ENCODE measurements at regions not wholly inside any gene's neighbourhood (a gene's known extent, or its start where the extent isn't known, plus 50 kb on each side); places are given as distances from the start of the nearest gene placed in this dataset.

DNA sequence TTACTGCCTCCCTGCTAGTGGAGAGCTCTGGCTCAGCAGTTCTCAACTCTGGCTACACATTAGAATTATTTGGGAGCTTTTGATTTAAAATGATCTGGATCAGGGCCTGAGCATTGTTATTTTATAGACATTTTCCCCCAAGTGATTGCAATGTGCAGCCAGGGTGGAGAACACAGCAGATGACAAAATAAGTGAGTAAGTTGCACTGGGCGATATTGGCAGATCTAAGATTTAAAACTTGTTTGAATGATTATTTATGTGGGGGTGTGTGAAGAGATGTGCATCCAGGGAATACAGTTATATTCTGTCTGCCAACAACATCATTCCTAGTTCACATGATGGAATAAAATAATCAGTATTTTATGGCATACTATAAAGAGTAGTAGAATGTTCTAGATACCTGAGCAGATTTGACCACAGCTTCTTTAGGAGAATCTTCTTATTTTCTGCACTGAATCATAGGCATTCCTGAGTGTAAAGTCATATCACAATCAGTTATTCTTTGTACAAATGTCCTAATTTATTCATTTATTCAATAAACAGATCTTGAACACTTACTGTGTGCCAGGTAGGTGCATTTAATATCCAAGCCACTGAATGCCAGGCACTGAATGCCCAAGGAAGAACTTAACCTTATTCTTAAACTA is 123.9 kb downstream of the UCHL1 start:
- ATAC-seq (ENCODE audit: low read depth) (no peak), DNase-seq (no peak)
- Histone ChIP-seq H3K79me2 (ENCODE audit: control insufficient read depth, insufficient read depth, low read length) (no peaks in the 10 kb centered on the region), H3K27me3 (replicated peaks in 1 of 4; ENCODE audit: control extremely low read depth in 1 of 4, control insufficient read depth in 3 of 4, insufficient read depth in 4 of 4, low read length in 3 of 4) (no peaks in the 10 kb centered on the region), H3K27ac (ENCODE audit: low read length in 2 of 2) (no peak overlapping the region), H4K20me1 (ENCODE audit: control insufficient read depth, insufficient read depth, low read length, poor library complexity, severe bottlenecking) (no peaks in the 10 kb centered on the region), H3K4me1 (ENCODE audit: control insufficient read depth in 2 of 2, insufficient read depth in 2 of 2, low read length in 2 of 2) (no peaks in the 10 kb centered on the region), H3K9ac (ENCODE audit: low read length) (no peak overlapping the region), H2AFZ (ENCODE audit: insufficient read depth, low read depth, low read length, poor library complexity, severe bottlenecking) (no peak overlapping the region), H3K4me3 (ENCODE audit: control extremely low read depth in 1 of 5, extremely low read depth in 1 of 5, insufficient read depth in 1 of 5, low read depth in 2 of 5, low read length in 4 of 5) (no peak overlapping the region), H3K36me3 (replicated peaks in 1 of 2; ENCODE audit: control extremely low read depth in 1 of 2, control insufficient read depth in 1 of 2, extremely low read depth in 1 of 2, insufficient read depth in 2 of 2, low read length in 1 of 2) (no peaks in the 10 kb centered on the region), H3K4me2 (replicated peaks; ENCODE audit: low read depth, low read length, poor library complexity, severe bottlenecking) (no peak overlapping the region), H3K9me3 (ENCODE audit: control extremely low read depth in 1 of 3, control insufficient read depth in 2 of 3, insufficient read depth in 1 of 3, low read length in 2 of 3) (peaks cover 0 to under 1% (median 0%) of the 10 kb centered on the region in 3 donors)
- Mint-ChIP-seq H3K4me1 (no peaks in the 10 kb centered on the region), H3K4me3 (no peak overlapping the region), H3K9me3 (ENCODE audit: insufficient read depth) (peaks cover 8% of the 10 kb centered on the region), H3K27ac (no peak overlapping the region), H3K27me3 (no peaks in the 10 kb centered on the region)
- no CpG with 5 or more reads among the region's 1 CpG for WGBS (ENCODE audit: insufficient coverage)
- ChIA-PET POLR2A (no interaction called here), CTCF (no interaction called here)
- no peak for TF ChIP-seq EZH2 (IDR thresholded peaks at IDR 0.05; ENCODE audit: borderline replicate concordance, insufficient read depth, low read depth, low read length, poor library complexity, severe bottlenecking)
- TF ChIP-seq, protein P1, sequence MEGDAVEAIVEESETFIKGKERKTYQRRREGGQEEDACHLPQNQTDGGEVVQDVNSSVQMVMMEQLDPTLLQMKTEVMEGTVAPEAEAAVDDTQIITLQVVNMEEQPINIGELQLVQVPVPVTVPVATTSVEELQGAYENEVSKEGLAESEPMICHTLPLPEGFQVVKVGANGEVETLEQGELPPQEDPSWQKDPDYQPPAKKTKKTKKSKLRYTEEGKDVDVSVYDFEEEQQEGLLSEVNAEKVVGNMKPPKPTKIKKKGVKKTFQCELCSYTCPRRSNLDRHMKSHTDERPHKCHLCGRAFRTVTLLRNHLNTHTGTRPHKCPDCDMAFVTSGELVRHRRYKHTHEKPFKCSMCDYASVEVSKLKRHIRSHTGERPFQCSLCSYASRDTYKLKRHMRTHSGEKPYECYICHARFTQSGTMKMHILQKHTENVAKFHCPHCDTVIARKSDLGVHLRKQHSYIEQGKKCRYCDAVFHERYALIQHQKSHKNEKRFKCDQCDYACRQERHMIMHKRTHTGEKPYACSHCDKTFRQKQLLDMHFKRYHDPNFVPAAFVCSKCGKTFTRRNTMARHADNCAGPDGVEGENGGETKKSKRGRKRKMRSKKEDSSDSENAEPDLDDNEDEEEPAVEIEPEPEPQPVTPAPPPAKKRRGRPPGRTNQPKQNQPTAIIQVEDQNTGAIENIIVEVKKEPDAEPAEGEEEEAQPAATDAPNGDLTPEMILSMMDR (IDR thresholded peaks at IDR 0.05), result no peak
- intact Hi-C loops (cut with micrococcal nuclease), result no loop called here

DNA sequence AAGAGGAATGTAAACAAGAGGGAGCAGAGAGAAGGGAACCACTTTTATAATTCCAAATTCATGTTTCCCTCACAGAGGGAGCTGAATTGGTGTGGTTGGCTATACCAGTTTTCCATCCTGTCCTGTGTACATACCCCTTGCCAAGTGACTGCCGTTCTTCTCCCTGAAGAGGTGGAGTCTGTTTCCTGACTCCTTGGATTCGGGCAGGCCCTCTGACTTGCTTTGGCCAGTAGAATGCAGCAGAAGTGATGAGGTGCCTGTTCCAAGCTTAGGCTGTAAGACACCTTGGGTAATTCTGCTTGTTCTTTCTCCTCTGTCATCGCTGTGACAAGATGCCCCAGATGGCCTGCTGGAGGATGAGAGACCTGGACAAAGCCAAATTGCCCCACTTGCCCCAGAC is 124.7 kb downstream of the UCHL1 start:
- ChIA-PET POLR2A (no interaction called here), CTCF (no interaction called here)
- H4K20me1 ChIP-seq (ENCODE audit: control insufficient read depth, insufficient read depth, low read length, poor library complexity, severe bottlenecking), result no peaks in the 10 kb centered on the region
- TF ChIP-seq, protein P1 (IDR thresholded peaks at IDR 0.05), result no peak
- TF ChIP-seq EZH2 (IDR thresholded peaks at IDR 0.05; ENCODE audit: borderline replicate concordance, insufficient read depth, low read depth, low read length, poor library complexity, severe bottlenecking), result no peak
- no peaks in the 10 kb centered on the region for H3K27me3 ChIP-seq (replicated peaks in 1 of 4; ENCODE audit: control extremely low read depth in 1 of 4, control insufficient read depth in 3 of 4, insufficient read depth in 4 of 4, low read length in 3 of 4)
- H3K4me3 ChIP-seq (ENCODE audit: control extremely low read depth in 1 of 5, extremely low read depth in 1 of 5, insufficient read depth in 1 of 5, low read depth in 2 of 5, low read length in 4 of 5), result no peak overlapping the region
- H3K4me3 Mint-ChIP-seq, result no peak overlapping the region
- intact Hi-C loops (cut with micrococcal nuclease), result no loop called here
- H2AFZ ChIP-seq (ENCODE audit: insufficient read depth, low read depth, low read length, poor library complexity, severe bottlenecking), result no peak overlapping the region
- H3K36me3 ChIP-seq (replicated peaks in 1 of 2; ENCODE audit: control extremely low read depth in 1 of 2, control insufficient read depth in 1 of 2, extremely low read depth in 1 of 2, insufficient read depth in 2 of 2, low read length in 1 of 2), result no peaks in the 10 kb centered on the region
- H3K9me3 Mint-ChIP-seq (ENCODE audit: insufficient read depth), result peaks cover 8% of the 10 kb centered on the region
- H3K4me1 ChIP-seq (ENCODE audit: control insufficient read depth in 2 of 2, insufficient read depth in 2 of 2, low read length in 2 of 2), result no peaks in the 10 kb centered on the region
- no peak for ATAC-seq (ENCODE audit: low read depth)
- no peaks in the 10 kb centered on the region for H3K27me3 Mint-ChIP-seq
- no peaks in the 10 kb centered on the region for H3K9me3 ChIP-seq (ENCODE audit: control extremely low read depth in 1 of 3, control insufficient read depth in 2 of 3, insufficient read depth in 1 of 3, low read length in 2 of 3)
- no peaks in the 10 kb centered on the region for H3K4me1 Mint-ChIP-seq
- H3K27ac ChIP-seq (ENCODE audit: low read length in 2 of 2), result no peak overlapping the region
- no peaks in the 10 kb centered on the region for H3K79me2 ChIP-seq (ENCODE audit: control insufficient read depth, insufficient read depth, low read length)
- WGBS (ENCODE audit: insufficient coverage), result 52% methylated on average over 3 of the region's 3 CpGs
- H3K4me2 ChIP-seq (replicated peaks; ENCODE audit: low read depth, low read length, poor library complexity, severe bottlenecking), result no peak overlapping the region
- H3K27ac Mint-ChIP-seq, result no peak overlapping the region
- DNase-seq, result no peak
- no peak overlapping the region for H3K9ac ChIP-seq (ENCODE audit: low read length)

Measured in B cell (primary cell).